ENCODE measurements at regions not wholly inside any gene's neighbourhood (a gene's known extent, or its start where the extent isn't known, plus 50 kb on each side); places are given as distances from the start of the nearest gene placed in this dataset.
A peak's percentile ranks its signal among the peaks of the same experiment; 100 is the strongest.
"Not testable (repeated sequence)": the region's sequence is repeated elsewhere in the genome, so short reads cannot be mapped to it uniquely, and the experiment has no call there.

DNA sequence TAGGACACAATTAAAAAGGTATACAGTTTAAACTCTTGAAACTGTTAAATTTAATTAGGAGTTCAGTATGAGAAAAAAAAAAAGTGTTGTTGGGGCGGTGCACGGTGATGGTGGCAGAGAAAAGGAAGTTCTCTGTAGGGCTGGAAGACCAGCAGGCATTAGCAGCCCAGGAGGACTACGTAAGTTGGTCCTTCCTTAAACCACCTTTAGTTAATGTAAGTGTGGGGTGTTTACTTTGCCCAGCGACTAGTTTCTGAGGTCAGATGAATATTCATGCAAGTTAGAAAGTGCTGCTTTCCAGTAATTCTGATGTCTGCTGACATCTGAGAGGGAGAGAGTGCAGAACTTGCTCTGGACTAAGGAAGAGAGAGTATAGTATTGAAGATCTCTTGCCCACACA is 54.9 kb downstream of the NKX2-1 start:
- DNase-seq = no peak

DNA sequence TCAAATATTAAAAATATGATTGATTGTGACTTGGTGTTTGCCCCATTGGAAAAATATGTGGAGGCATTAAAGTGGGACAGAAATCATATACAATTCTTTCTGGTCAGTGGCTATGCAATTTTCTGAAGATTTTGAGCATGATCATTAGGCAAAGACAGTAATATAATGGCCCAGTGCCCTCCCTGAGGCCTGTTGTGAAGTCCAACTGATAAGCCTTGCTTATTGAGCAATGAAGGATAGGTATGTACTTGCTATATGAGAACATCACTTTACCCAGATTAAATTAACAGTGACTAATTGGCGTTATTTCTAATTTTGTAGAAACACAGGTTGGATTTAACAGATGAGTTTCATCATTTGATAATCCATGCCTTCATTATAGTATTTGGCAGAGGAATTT is 57.1 kb downstream of the NKX2-1 start:
- no peak for DNase-seq

DNA sequence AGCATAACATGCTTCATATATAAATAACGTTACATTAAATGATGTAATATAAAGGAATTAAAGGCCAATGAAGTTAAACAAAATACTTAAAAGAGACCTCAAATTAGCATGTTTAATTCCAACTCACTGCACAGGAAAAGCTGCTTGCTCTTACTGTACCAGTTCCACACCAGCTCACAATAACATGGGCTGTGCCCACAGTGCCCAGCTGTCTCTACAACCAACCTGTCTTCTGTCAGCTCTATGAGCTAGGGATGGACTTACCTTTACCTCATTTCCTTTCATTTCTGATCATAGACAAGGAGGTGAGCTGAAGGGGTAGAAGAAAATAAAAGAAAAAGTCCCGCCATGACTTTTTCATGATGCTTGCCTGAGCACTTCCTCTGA is 64.8 kb downstream of the NKX2-1 start:
- DNase-seq = no peak

DNA sequence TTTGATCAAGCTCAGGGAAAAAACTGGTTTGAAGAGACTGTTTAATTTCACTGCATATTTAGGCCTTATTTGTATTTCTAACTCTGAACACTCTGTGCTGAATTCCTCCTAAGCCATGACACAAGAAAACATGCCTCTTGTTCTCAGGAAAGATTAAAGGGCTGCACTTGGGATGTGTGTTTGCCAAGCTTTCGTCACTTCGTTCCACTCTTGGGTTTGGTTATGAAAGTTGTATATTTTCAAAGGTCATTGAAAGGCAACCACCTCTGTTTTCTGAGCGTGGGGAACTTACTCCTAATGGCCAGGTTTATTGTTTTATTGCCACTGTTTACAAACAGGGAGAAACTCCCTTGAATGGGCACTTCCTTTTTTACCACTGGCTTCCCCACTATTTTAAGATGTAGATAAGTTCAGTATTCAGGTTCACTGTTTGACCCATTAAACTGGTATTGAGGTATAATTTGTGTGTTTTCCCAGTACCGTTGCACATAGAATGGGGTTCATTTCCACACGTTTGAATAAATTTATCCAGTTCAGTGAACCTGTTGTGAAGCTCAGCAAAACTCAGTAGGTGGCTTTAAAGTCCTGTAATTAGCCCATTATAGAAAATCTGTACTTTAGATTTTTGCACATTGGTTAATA is 65.3 kb downstream of the NKX2-1 start:
- DNase-seq = no peak

DNA sequence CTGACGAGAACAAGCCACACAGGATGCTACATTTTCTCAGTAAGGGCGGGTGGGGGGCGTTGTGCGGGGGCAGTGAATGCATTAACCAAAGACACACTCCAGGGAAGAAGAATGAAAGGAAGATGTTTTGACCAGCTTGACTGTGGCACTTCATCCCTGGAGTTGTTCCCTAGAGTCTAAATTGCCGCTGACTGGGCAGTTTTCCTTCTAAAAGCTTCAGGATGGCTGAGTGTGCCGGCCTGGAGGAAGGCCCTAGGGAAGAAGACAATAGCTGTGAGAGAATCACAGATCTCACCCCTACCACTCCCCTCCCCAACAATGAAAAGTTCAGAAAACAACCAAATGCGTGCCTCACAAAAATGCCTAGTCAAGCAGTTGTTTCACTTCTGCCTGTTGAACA is 67.2 kb downstream of the NKX2-1 start:
- peak; percentile 52 for DNase-seq

DNA sequence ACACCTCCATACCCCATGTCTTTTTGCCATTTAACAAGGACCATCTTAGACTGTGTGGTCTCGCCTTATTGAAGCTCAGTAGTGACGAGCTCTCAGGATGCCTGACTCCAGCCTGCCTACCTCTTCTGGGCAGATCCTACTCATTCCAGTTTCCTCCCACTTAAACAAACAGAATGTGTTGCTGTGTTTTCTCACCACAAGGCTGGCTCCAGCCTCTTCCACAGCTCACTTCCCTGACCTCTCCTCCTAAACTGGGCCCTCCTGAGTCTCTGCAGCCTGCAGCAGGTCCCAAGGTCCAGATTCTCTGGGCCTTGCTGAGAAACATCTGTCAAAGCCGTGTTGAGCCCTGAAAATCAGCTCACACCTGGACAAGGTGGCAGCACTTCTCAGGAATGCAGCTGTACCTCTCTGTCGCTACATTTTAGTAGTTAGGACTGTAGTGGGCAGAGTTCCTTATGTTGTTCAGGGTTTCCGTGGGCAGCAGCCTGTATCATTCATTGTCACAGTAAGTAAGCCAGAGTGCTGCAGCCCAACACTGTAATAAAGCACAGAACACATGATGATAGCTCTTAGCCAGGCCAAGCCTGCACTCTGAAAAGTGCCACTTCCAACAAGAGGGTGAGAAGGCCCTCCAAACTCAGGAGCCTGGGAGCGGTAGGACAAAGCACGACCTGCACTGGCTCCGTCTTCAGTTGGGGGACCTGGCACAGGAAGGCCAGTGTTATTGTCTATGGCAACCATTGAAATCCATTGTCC is 68.5 kb downstream of the NKX2-1 start:
- DNase-seq = no peak

DNA sequence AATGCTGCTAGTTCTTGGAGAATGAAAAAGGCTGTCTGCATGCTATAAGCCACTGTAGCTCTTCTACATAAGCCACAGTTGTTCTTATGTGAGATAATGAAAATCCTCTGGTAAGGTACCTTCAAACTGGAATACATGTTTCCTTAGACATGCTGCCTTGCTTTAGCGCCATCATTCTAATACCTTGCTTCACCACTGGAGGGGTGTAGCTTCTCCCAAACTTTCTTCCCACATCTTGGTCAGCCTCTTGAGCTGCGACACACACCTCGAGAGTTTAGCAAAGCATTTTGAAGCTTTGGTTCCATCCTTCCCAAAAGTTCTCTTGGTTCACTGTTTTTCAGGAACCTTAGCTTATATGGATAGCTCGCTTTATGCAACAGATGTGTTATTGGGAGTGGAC is 69.5 kb downstream of the NKX2-1 start:
- no peak for DNase-seq

DNA sequence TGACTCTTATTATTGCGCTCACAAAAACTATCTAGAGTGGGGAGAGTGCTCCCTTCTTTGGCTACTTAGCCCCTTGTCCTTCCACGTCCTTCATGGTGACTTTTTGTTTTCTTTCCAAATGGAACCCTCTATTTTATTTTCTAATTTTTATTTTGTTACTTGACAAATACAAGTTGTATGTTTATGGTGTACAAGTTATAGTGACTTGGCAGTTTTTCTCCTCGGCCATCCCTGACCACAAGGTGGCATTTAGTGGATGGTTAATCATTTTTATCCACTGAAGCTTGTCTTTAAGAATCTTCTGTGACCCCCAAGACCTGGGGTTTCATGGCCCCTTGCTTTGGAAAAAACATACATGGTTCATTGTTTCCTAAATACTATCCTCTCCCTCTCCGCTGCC is 70.1 kb downstream of the NKX2-1 start:
- no peak for DNase-seq

DNA sequence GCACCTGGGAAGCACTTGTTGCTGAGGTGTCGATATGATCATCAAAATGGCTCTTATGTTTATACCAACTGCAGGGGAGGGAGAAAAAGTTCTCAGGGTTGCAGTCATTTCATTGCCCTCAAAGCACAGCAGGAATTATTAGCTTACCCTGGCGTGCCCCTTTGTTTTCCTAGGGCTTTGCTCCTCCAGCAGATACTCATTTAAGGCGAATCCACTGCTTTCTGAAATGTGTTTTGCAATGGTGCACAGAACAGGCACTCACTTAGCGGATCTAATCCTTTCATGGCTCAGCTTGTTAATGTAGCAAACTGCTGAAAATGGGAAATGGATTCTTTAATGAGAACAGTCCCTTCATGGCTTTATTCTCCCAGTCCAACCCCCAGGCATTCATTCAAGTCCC is 76.7 kb downstream of the NKX2-1 start:
- DNase-seq = no peak

DNA sequence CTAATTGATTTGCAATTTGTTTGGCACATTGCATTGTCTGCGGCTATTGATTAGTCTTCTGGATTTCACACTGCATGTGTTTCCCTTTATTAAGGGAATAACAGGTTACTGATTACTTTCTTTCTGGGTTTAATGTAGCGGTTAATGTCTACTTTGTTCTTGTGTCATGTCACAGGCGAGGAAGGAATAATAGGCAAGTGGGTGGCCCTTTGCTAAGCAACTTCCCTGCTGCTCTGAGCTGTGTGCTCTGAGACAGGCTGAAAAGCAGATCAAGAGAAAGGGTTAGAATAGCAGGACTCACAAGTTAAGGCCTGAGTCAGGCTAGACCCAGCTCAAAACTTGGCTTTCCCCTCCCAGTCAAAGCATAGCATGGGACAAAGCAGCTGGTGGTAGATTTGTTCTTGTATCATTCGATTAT is 77.2 kb downstream of the NKX2-1 start:
- DNase-seq = no peak

DNA sequence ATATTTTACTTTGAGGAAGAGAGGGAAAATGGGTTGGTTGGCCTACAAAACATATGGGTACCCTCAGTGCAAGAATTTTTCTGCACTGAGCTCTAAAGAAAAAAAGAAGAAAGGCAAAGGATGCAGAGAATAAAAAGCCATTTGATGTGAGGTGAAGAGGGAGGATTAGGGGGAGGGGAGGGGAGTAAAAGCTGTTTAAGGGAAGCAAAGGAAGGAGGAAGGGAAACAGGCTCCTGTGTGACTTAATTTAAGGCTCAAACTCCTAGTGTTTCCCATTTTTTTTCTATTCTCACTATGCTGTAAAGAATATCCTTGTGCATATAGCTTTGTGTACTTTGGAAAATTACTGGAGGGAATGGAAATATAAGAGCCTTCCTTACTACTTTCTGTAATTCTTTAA is 78.7 kb downstream of the NKX2-1 start:
- no peak for DNase-seq

DNA sequence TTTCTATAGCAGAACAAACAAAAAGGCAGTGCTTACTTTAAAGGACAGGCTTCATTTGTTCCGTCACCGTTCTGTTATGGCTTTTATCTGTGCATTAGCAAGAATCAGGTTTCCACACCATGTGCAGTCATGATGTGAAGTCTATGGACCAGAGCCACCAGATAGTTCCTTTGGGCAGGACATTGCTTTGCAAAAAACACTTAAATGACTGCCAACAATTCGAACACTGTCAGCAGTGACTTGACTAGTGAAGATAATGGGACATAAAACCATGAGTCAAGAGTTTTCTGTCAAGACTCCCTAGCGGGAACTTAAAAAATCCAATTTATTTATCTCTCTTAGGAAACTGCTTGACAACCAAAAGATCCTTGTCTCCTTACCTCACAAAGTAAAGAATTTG is 80.3 kb downstream of the NKX2-1 start:
- DNase-seq = no peak

DNA sequence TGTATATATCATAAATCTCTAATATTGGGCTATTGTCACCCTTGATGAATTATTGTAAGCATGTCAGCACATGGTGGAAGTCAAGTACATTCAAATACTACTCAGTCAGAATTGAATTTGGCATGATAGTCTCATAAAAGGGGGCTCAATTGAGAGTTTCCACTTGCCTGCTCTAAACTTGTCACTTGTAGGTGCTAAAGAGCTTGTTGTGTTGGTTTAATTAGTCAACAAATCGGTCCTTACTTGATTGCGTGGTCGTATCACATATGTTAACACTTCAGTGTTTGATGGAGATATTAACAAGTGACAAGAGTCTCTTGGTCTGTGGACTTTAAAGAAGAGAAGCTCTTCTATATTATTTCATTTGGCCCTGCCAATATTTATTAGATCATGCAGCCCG is 81.1 kb downstream of the NKX2-1 start:
- no peak for DNase-seq

DNA sequence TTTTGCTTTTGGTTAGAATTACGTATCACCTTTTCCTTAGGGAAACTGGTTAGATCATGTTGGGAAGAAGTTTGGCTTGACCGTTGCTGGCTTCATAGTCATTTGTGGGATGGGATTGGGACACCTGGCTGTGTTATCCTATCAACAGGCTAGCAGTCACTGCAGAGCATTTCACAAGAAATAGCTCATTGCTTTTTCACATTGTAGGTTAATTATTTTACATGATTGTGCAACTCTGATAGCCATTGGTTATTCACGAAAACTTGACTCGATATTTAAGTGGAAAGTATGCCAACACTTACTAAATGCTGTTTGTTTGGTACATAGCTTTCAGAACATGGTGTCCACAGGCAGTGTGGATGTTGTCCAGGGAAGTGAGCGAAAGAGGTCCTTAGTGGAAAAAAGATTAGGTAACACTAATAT is 89.4 kb downstream of the NKX2-1 start:
- no peak for DNase-seq

DNA sequence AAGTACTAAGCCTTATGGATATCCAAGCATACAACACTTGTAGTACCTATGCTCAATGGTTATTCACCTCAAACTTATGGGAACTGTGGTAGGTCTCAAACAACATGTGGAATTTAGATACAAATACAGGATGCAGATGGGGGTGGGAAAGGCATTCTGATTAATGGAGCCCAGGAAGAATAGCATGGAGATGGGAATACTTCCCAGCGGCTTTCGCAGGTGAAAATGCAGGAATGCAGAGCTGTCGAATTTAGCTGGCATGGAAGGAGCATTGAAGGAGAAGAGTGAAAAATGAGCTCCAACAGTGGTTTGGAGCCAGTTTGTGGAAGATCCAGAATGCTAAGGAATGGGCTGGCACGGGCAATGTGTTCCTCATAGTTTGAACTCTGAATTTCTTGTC is 89.9 kb downstream of the NKX2-1 start:
- DNase-seq = no peak

DNA sequence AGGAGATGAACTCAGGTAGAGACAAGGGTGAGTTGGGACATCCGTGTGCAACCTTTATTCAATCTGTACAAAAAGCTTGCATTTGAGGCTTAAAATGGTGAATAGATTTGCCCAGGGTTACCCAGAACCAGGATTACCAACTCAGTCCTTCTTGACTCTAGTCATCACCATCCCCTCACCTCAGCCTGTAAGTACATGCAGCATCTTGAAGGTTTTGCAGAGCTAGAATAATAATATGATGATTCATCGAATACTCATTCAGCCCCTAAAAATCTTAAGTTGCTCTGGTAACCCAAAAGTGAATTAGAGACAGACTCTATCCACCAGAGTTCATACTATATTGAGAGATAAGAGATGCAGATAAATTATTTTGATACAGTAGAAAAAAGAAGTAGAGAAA is 90.3 kb downstream of the NKX2-1 start:
- DNase-seq = no peak

DNA sequence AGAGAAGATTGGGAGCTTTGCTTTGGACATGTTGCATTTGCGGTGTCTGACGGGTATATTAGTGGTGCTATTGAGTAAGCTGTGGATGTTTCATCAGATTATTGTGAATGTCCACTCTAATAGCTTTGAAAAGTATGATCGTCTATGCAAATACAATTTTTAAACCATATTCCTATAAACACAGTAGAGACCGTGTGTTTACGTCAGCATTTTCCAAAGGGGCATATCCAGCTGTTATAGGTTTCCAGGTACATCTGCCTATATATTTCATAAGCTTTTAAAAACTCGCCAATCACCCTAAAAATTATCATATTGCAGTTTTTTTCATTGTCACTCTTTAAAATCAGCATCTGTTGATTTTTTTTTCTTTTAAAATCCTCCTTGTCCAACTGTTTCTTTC is 91.7 kb downstream of the NKX2-1 start:
- no peak for DNase-seq

DNA sequence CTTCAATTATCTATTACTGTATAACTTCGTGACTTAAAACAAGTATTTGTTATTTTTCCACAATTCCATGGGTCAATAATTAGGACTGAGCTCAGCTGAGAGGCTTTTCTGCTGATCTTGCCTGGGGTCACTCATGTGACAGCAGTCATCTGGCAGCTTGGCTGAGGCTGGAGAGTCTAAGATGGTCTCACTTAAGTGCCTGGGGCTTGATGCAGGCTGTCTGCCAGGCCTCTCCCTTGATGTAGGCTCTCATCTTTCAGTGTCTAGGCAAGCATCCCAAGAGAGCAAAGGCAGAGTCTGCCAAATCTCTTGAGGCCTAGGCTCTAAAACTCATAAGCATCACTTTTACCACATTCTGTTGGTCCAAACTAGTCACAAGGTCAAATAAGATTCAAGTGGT is 93.2 kb downstream of the NKX2-1 start:
- no peak for DNase-seq

DNA sequence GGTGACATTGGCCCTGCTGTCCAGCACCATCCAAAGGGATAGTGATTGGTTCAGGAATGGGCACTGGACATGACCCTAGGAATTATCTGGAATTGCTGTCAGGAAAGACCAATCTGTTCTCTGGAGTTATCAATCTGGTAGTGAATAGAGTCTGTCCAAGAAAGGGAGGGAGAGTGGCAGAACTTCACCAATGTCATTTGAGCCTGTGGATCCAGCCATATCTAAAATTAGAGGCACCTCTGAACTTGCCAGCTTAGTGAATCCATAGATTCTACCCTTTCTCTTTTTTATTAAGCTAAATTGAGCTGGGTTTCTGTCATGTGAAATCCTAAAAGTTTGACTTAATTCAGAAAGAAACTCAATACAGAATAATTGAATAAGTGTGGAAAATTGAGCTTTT is 93.9 kb downstream of the NKX2-1 start:
- no peak for DNase-seq

DNA sequence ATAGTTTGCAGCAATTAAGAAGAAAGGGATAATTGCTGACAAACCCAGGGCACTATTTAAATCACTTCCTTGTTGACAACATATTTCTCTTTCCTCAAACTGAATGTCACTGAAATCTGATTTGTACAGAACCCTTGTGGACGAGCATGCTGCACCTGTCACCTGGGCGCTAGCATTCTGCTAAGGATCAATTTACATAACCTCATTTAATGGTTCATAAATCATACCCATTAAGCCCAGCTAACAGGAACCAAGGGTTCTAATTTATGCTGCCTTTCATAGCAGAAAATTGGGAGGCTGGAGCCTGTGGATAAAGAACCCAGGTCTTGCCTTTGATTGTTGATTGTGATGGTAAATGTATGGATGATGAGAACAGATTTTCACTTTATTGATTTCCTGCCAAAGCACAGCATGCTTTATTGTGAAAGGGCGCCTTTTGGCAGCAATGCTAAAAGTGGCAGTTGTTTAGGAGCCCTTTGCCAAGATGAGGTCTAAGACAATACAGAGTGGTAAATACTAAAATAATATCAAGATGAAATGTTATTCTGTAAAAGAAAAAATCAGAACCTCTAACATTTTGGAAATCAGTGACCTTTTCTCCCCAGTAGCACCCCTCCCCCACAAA is 95.4 kb downstream of the NKX2-1 start:
- peak; percentile 48 for DNase-seq

DNA sequence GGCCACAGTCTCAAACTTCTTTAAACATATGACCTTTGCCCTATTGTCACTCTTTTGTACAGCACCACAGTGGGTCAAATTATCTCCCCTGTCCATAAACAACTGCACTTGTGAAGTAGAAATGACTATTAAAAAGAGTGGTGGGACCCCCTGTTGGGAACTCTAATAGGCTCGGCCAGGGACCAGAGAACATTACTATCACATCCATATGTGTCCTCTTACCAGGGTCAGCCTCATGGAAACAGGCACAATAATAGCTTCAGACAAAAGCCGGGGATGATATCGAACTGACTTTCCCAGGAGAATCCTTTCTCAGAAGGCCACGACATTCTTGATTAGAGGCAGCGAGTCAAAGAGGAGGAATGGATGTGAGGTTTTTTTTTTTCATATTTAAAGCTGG is 96.6 kb downstream of the NKX2-1 start:
- DNase-seq = peak; percentile 58

DNA sequence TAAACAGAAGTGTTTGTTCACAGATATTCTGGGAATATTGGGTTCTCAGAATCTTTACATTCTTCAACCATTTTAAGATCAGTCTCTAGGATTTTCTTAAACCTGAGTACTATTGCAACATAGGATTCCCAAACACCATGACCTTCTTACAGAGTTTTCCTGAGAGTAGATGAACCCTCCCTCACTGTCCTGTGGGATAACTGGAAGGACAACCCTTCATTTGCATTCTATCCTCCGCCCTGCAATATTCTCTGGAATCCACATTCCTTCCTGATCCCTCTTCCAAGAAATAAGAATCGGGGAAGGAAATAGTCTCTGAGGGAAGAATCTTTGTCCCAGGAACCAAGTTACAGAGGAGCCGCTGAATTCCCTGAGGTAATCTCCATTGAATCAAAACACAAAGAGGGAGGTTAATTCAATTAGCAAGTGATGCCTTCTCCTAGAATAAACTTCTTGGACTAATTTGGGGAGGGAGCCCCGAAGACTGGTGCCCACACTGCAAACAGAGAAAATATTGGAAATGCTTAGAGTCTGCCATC is 99.8 kb upstream of the MBIP start:
- no peak for DNase-seq

DNA sequence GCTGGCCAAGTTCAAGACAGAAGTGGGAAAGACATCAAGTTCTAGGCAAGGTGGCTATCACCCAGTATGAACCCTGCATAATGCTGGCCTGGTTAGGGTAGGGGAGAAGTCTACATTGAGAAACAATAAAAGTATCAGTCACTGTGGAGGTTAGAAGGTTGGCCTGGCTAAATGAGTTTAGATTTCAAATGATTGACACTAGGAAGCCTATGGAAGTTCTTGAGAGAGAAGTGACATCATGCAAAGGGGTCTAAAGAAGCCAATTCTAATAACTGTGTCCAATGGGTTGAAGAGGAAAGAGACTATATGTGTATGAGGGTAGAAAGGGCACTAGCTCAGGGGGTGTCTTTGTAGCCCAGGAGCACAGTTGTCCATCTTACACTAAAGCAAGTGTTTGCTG is 98.5 kb upstream of the MBIP start:
- no peak for DNase-seq

DNA sequence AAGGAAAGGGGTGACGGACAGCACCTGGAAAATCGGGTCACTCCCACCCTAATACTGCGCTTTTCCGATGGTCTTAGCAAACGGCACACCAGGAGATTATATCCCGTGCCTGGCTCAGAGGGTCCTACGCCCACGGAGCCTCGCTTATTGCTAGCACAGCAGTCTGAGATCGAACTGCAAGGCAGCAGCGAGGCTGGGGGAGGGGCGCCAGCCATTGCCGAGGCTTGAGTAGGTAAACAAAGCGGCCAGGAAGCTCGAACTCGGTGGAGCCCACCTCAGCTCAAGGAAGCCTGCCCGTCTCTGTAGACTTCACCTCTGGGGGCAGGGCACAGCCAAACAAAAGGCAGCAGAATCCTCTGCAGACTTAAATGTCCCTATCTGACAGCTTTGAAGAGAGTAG is 91.5 kb upstream of the MBIP start:
- DNase-seq = not testable (repeated sequence)

All from NCI-H2227 treated with DMSO at 0.1 percent for 48 hours (cell line).